IPS DF 4.7 (cell line): ENCODE measurements at regions not wholly inside any gene's neighbourhood (a gene's known extent, or its start where the extent isn't known, plus 50 kb on each side); places are given as distances from the start of the nearest gene placed in this dataset.
A peak's percentile ranks its signal among the peaks of the same experiment; 100 is the strongest.

ENCODE experiments used
- DNase-seq: peaks from one replicate; pipeline ENCODE4 v3.0.0-alpha.2; 2013; ENCODE audit warnings: low spot score; ENCODE audit errors: extremely low read depth

GRCh38 chr12:107973950-107974349 lies 155.1 kb upstream of the WSCD2 start:
- DNase-seq, result no peak

- DNase-seq, result no peak
Observed at GRCh38 chr12:107976331-107976730, 152.8 kb upstream of the WSCD2 start.

GRCh38 chr12:107978201-107978600 lies 150.9 kb upstream of the WSCD2 start:
- DNase-seq, result no peak

- no peak for DNase-seq
Observed at GRCh38 chr12:107978641-107979040, 150.4 kb upstream of the WSCD2 start.

- DNase-seq, result no peak
Observed at GRCh38 chr12:107983756-107984472, 145.2 kb upstream of the WSCD2 start.

GRCh38 chr12:107984973-107985372 lies 144.1 kb upstream of the WSCD2 start:
- no peak for DNase-seq

GRCh38 chr12:107986183-107986582 lies 142.9 kb upstream of the WSCD2 start:
- no peak for DNase-seq

- peak; percentile 28 for DNase-seq
Observed at GRCh38 chr12:107990325-107990724, 138.8 kb upstream of the WSCD2 start.

- DNase-seq, result no peak
Observed at GRCh38 chr12:107992029-107992428, 137.1 kb upstream of the WSCD2 start.

GRCh38 chr12:107992870-107993451 lies 136.1 kb upstream of the WSCD2 start:
- peak; percentile 49 for DNase-seq

GRCh38 chr12:107998863-107999262 lies 130.2 kb upstream of the WSCD2 start:
- DNase-seq, result no peak

GRCh38 chr12:108000111-108000510 lies 129.0 kb upstream of the WSCD2 start:
- no peak for DNase-seq

- peak; percentile 53 for DNase-seq
Observed at GRCh38 chr12:108004319-108004718, 124.8 kb upstream of the WSCD2 start.

GRCh38 chr12:108008163-108008905 lies 120.8 kb upstream of the WSCD2 start:
- no peak for DNase-seq

GRCh38 chr12:108009442-108010070 lies 119.5 kb upstream of the WSCD2 start:
- DNase-seq, result no peak

- no peak for DNase-seq
Observed at GRCh38 chr12:108016022-108016564, 113.0 kb upstream of the WSCD2 start.

- DNase-seq, result no peak
Observed at GRCh38 chr12:108017472-108018057, 111.5 kb upstream of the WSCD2 start.

- DNase-seq, result no peak
Observed at GRCh38 chr12:108019862-108020261, 109.2 kb upstream of the WSCD2 start.

- DNase-seq, result no peak
Observed at GRCh38 chr12:108021141-108021540, 107.9 kb upstream of the WSCD2 start.

GRCh38 chr12:108021949-108022522 lies 107.1 kb upstream of the WSCD2 start:
- DNase-seq, result no peak
